ENCODE measurements at regions not wholly inside any gene's neighbourhood (a gene's known extent, or its start where the extent isn't known, plus 50 kb on each side); places are given as distances from the start of the nearest gene placed in this dataset.

- TF ChIP-seq CREB1 (CRISPR knock-in tag; IDR thresholded peaks at IDR 0.05) (no peak), JUN (CRISPR knock-in tag; IDR thresholded peaks at IDR 0.05) (no peak), ZNF416 (CRISPR knock-in tag; IDR thresholded peaks at IDR 0.05) (no peak), FOXK1 (CRISPR knock-in tag; IDR thresholded peaks at IDR 0.05) (no peak), NR2C2 (CRISPR knock-in tag; IDR thresholded peaks at IDR 0.05) (no peak), ZNF671 (CRISPR knock-in tag; IDR thresholded peaks at IDR 0.05) (no peak), ARID4B (CRISPR knock-in tag; IDR thresholded peaks at IDR 0.05; ENCODE audit: borderline replicate concordance) (no peak), KAT7 (CRISPR knock-in tag; IDR thresholded peaks at IDR 0.05; ENCODE audit: borderline replicate concordance) (no peak), IRF2 (CRISPR knock-in tag; IDR thresholded peaks at IDR 0.05; ENCODE audit: borderline replicate concordance, low read depth) (no peak)
- TF ChIP-seq, protein P1, sequence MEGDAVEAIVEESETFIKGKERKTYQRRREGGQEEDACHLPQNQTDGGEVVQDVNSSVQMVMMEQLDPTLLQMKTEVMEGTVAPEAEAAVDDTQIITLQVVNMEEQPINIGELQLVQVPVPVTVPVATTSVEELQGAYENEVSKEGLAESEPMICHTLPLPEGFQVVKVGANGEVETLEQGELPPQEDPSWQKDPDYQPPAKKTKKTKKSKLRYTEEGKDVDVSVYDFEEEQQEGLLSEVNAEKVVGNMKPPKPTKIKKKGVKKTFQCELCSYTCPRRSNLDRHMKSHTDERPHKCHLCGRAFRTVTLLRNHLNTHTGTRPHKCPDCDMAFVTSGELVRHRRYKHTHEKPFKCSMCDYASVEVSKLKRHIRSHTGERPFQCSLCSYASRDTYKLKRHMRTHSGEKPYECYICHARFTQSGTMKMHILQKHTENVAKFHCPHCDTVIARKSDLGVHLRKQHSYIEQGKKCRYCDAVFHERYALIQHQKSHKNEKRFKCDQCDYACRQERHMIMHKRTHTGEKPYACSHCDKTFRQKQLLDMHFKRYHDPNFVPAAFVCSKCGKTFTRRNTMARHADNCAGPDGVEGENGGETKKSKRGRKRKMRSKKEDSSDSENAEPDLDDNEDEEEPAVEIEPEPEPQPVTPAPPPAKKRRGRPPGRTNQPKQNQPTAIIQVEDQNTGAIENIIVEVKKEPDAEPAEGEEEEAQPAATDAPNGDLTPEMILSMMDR (IDR thresholded peaks at IDR 0.05), result no peak
- TF ChIP-seq, protein P2, sequence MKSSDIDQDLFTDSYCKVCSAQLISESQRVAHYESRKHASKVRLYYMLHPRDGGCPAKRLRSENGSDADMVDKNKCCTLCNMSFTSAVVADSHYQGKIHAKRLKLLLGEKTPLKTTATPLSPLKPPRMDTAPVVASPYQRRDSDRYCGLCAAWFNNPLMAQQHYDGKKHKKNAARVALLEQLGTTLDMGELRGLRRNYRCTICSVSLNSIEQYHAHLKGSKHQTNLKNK (CRISPR knock-in tag; IDR thresholded peaks at IDR 0.05), result no peak
- TF ChIP-seq, protein P3, sequence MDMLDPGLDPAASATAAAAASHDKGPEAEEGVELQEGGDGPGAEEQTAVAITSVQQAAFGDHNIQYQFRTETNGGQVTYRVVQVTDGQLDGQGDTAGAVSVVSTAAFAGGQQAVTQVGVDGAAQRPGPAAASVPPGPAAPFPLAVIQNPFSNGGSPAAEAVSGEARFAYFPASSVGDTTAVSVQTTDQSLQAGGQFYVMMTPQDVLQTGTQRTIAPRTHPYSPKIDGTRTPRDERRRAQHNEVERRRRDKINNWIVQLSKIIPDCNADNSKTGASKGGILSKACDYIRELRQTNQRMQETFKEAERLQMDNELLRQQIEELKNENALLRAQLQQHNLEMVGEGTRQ (CRISPR knock-in tag; IDR thresholded peaks at IDR 0.05), result no peak
- TF ChIP-seq, protein P4, sequence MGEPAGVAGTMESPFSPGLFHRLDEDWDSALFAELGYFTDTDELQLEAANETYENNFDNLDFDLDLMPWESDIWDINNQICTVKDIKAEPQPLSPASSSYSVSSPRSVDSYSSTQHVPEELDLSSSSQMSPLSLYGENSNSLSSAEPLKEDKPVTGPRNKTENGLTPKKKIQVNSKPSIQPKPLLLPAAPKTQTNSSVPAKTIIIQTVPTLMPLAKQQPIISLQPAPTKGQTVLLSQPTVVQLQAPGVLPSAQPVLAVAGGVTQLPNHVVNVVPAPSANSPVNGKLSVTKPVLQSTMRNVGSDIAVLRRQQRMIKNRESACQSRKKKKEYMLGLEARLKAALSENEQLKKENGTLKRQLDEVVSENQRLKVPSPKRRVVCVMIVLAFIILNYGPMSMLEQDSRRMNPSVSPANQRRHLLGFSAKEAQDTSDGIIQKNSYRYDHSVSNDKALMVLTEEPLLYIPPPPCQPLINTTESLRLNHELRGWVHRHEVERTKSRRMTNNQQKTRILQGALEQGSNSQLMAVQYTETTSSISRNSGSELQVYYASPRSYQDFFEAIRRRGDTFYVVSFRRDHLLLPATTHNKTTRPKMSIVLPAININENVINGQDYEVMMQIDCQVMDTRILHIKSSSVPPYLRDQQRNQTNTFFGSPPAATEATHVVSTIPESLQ (CRISPR knock-in tag; IDR thresholded peaks at IDR 0.05), result no peak
Observed at GRCh38 chr3:180416111-180416594, 185.8 kb upstream of the TTC14 start.

All from WTC11 (cell line).